ENCODE measurements at regions not wholly inside any gene's neighbourhood (a gene's known extent, or its start where the extent isn't known, plus 50 kb on each side); places are given as distances from the start of the nearest gene placed in this dataset.

DNA sequence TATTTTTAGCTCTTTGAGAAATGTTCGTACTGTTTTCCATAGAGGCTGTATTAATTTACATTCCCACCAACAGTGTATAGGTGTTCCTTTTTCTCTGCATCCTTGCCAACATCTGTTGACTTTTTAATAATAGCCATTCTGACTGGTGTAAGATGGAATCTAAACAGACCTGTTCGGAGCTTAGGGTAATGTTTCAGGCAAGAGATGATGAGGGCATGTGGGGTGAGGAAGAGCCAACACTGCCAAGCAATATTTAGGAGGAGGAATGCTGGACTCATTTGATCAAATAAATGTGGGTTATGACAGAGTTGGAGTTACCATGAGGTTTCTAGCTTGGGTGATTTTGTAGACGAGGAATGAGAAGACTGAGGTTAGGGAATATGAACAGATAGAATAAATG lies 382.9 kb downstream of the KLF12 start:
- DNase-seq = no peak

- no peak for DNase-seq
Observed at GRCh38 chr13:73748404-73748803, 385.8 kb downstream of the KLF12 start.

DNA sequence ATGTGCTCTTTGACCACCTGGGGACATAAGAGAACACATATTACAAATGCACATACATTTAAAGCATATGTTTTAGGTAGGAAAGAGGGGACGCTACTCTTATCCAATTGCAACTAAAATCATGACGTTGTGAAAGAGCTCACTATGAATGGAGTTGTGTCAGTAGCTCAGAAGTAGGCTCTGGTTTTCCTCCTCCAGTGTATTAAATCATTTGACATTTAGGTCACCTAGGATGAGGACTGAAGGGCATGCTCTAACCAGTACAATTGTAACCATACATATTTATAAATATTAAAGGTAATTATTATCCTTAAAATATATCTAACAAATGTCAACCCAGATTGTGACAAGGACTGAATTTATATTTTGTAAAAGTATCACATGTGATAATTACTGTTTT lies 389.0 kb downstream of the KLF12 start:
- no peak for DNase-seq

DNA sequence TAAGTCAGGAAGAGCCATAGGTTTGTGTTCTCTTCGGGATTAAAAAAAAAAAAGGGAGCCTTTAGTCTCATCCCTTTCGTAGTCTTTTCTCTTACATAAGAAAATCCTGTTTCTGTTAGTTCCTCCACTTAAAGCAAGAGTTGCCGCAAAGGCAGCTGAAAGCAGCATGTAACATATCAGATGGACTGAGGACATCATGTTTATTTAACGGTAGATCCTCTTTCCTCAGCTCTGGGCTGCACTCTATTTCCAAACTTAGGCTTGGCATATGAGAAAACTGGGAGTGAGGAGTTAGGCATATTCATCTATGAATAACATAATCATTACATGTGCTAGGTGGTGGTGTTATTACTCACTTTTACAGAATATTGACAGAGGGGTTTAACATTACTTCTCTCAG lies 391.2 kb downstream of the KLF12 start:
- DNase-seq = no peak

GRCh38 chr13:73741742-73742141 lies 392.5 kb downstream of the KLF12 start:
- no peak for DNase-seq

DNA sequence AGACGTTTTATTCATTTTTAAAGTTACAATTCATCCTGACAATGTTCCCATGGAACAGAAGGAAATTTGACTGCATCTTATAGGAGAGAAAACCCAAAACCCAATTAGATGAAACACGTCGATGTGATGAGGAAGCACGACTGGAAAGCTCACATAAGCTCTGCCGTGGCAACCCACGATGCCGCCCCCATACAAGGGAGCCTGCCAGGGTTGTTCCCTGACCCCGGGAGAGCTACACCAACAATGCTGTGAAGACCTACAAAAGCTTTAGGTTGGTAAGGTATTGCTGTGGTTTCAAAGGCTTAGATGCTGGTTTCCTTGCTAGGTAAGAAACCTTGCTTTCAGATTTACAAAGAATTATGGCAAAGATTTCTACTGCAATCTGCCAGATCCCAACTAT lies 393.1 kb downstream of the KLF12 start:
- no peak for DNase-seq

DNA sequence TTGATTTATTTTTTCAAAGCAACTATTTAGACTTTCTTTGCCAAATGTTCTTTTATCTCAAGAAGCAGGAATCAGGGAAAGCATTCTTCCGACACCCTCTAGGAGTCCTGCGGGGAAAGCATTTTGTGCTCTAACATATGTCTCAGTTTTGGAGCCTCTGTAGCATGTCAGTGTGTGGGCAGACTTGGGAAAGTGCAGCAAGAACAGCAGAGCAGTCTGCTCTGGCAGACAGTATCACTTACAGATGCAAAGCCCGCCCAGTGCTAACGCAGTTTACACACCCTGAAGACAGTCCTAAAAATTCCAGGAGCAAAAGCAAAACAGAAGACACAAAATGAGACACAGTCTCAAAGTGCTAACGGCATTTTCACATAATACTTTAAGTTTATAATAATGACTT lies 393.5 kb downstream of the KLF12 start:
- DNase-seq = no peak

DNA sequence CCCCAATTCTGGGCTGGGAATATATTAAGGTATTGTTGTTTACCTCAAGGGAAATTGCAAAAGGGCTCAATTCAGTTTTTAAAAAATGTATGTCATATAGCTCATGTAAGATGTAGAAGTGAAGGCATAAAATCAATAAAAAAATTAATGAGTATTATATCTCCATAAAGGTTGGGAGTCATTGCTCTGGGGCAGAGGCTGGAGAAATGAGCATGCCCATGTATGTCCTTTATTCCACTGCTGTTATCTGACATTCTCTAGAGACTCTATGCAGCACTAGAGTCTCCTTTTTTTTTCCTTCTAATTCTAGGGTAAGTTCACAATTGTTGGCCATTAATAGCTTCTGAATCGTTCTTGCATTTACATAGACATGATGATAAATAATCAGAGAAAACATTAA lies 394.8 kb downstream of the KLF12 start:
- no peak for DNase-seq

- DNase-seq = no peak
Observed at GRCh38 chr13:73738626-73739025, 395.6 kb downstream of the KLF12 start.

- no peak for DNase-seq
Observed at GRCh38 chr13:73737214-73737613, 397.0 kb downstream of the KLF12 start.

- no peak for DNase-seq
Observed at GRCh38 chr13:73733706-73734105, 400.5 kb downstream of the KLF12 start.

DNA sequence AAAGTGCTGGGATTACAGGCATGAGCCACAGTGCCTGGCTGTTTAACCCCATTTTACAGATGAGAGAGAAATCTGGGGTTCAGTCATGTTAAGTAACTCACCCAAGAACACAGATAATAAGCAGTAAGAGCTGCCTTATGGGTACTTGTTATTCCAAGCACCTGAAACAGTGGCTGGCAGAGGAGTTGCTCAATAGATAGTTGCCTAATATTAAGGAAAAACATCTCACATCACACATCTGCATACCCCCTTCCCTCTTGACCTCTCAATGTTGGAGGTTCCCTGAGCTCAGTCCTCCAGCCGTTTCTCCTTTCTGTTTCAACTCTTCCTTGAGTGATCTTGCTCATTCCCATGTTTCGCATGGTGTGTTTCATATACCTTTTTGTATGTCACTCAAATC lies 401.9 kb downstream of the KLF12 start:
- no peak for DNase-seq

DNA sequence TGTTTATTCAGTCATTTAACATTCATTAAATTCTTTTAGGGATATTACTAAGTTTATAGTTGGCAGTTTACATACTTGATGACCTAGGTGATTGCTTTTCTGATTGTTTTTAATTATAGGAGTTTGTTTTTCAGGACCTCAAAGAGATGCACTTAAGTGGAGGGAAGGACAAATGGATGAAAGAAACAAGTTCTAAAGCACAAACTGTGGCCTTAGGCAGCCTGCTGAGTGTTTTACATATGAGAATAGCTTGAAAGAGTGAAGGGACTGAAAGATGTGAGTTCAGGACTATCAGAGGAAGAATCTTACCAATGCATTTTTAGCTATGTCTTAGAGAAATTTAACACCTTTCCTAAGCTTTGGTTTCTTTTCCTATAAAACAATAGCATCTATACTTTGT lies 402.6 kb downstream of the KLF12 start:
- no peak for DNase-seq

DNA sequence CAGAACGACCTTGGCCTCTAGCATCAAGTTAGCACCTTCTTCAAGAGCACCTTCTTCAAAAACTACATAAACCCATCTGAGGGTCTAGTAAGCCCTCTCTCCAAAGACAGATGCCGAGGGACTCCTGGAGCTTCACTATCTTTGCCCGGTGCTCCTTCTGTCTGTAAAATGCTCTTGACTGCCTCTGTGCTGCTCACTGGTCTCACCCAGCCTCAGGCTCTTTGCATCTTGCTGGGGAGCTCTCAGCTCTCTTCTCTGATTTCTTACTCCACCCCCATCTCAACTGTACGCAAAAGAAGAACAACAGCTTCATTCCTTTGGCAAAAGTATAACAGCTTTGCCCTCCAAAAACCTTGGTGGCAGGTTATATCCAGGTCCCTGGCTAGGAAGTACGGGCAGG lies 404.2 kb downstream of the KLF12 start:
- DNase-seq = no peak

DNA sequence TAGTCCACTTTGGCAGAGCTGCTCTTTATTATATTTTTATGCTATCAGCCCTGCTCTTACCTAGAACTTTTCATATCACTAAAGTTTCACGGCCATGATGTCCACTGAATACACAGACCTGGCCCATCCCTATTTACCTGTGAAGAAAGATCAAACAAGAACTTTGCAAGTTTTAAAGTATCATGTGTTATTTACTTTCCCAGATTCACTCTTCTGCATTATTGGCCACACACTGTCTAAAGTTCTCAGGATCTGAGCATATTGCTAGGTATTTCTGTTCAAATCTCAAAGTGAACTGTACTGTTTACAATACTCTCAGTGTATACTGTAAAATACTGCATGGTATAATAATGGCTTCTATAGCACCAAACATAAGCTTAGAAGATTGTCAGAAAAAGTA lies 405.2 kb downstream of the KLF12 start:
- no peak for DNase-seq

- no peak for DNase-seq
Observed at GRCh38 chr13:73722120-73722519, 412.1 kb downstream of the KLF12 start.

DNA sequence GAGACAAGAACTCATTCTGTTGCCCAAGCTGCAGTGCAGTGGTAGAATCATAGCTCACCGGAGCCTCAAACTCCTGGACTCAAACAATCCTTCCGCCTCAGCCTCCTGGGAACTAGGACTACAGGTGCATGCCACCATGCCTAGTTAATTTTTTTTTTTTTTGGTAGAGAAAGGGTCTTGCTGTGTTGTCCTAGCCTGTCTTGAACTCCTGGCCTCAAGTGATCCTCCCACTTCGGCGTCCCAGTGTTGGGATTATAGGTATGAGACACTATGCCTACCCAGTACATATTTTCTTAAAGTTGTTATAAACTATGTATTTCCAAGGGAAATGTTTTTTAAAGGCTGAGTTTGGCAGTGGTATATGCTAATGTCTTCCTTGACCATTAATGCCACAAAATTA lies 412.6 kb downstream of the KLF12 start:
- DNase-seq = no peak

DNA sequence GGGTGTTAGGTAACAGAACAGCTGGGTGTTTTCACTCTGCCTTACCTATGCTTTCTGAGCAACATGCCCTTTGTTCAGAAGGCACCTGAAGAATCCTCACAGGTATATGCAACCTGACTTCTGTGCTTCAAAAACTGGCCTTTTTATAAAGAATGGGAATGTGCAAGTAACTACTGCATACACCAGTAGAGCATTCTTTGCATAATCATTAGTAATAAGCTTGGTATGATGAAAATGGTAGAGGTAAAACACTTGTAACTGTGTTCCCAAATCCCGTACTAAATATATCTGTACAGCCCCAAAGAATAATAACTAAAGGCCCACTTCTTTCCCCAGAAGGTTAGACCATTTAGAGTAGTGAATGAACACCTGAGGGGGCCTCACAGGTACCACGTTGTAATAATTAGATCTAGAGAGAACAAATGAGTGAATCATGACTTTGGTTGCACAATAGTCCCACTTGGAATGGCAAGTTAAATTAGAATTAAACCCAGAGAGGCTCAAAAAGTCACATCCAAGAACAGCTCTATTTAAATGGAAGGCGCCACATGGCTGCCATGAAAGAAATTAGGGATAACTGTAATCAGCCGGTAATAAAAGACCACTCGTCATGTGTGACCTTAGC lies 413.9 kb downstream of the KLF12 start:
- DNase-seq = no peak

DNA sequence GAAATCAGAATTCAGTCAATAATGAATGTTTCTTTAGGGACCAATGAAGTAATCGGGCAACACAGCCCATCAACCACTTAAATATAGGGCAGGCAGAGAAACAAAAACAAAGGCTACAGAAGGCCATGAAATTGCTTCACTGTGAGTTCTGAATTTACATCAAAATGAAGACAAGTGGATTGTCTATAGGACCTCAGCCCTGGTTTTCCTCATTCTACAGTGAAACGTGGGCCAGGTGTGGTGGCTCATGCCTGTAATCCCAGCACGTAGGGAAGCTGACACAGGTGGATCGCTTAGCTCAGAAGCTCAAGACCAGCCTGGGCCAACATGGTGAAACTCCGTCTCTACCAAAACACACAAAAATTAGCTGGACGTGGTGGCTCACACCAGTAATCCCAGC lies 416.0 kb downstream of the KLF12 start:
- DNase-seq = no peak

- DNase-seq = no peak
Observed at GRCh38 chr13:73717632-73718031, 416.6 kb downstream of the KLF12 start.

- DNase-seq = no peak
Observed at GRCh38 chr13:73715911-73716510, 418.2 kb downstream of the KLF12 start.

GRCh38 chr13:73715114-73715910 lies 418.9 kb downstream of the KLF12 start:
- DNase-seq = no peak

GRCh38 chr13:73714522-73714921 lies 419.7 kb downstream of the KLF12 start:
- DNase-seq = no peak

Data from right lung (tissue), 2 donors.